ENCODE measurements at regions not wholly inside any gene's neighbourhood (a gene's known extent, or its start where the extent isn't known, plus 50 kb on each side); places are given as distances from the start of the nearest gene placed in this dataset.
"Not testable (repeated sequence)": the region's sequence is repeated elsewhere in the genome, so short reads cannot be mapped to it uniquely, and the experiment has no call there.

- no peak for DNase-seq (ENCODE audit: low read depth)
These were observed 265.7 kb downstream of the SHOX start for GRCh38 chrX:896256-896655.

GRCh38 chrX:889966-890651, 259.5 kb downstream of the SHOX start:
- DNase-seq (ENCODE audit: low read depth), result no peak

- DNase-seq (ENCODE audit: low read depth), result not testable (repeated sequence)
These were observed 257.1 kb downstream of the SHOX start for GRCh38 chrX:887724-888123.

GRCh38 chrX:883588-883987, 253.0 kb downstream of the SHOX start:
- DNase-seq (ENCODE audit: low read depth), result no peak

GRCh38 chrX:879756-880698, 249.4 kb downstream of the SHOX start:
- DNase-seq (ENCODE audit: low read depth), result not testable (repeated sequence)

- DNase-seq (ENCODE audit: low read depth), result no peak
These were observed 243.5 kb downstream of the SHOX start for GRCh38 chrX:874061-874460.

- DNase-seq (ENCODE audit: low read depth), result no peak
These were observed 242.4 kb downstream of the SHOX start for GRCh38 chrX:873016-873415.

GRCh38 chrX:872090-872489, 241.5 kb downstream of the SHOX start:
- DNase-seq (ENCODE audit: low read depth), result no peak

- DNase-seq (ENCODE audit: low read depth), result no peak
These were observed 241.0 kb downstream of the SHOX start for GRCh38 chrX:871626-872025.

- no peak for DNase-seq (ENCODE audit: low read depth)
These were observed 237.5 kb downstream of the SHOX start for GRCh38 chrX:867966-868647.

GRCh38 chrX:867502-867901, 236.9 kb downstream of the SHOX start:
- DNase-seq (ENCODE audit: low read depth), result no peak

- no peak for DNase-seq (ENCODE audit: low read depth)
These were observed 235.9 kb downstream of the SHOX start for GRCh38 chrX:866441-866990.

GRCh38 chrX:865422-865821, 234.8 kb downstream of the SHOX start:
- no peak for DNase-seq (ENCODE audit: low read depth)

- no peak for DNase-seq (ENCODE audit: low read depth)
These were observed 231.3 kb downstream of the SHOX start for GRCh38 chrX:861921-862320.

GRCh38 chrX:861340-861890, 230.8 kb downstream of the SHOX start:
- no peak for DNase-seq (ENCODE audit: low read depth)

GRCh38 chrX:859329-859728, 228.7 kb downstream of the SHOX start:
- no peak for DNase-seq (ENCODE audit: low read depth)

- no peak for DNase-seq (ENCODE audit: low read depth)
These were observed 228.0 kb downstream of the SHOX start for GRCh38 chrX:858542-859078.

- no peak for DNase-seq (ENCODE audit: low read depth)
These were observed 226.8 kb downstream of the SHOX start for GRCh38 chrX:857376-857775.

GRCh38 chrX:856566-857290, 226.1 kb downstream of the SHOX start:
- DNase-seq (ENCODE audit: low read depth), result no peak

- no peak for DNase-seq (ENCODE audit: low read depth)
These were observed 222.7 kb downstream of the SHOX start for GRCh38 chrX:853304-853703.

- no peak for DNase-seq (ENCODE audit: low read depth)
These were observed 219.9 kb downstream of the SHOX start for GRCh38 chrX:850471-850916.
